ENCODE measurements at regions not wholly inside any gene's neighbourhood (a gene's known extent, or its start where the extent isn't known, plus 50 kb on each side); places are given as distances from the start of the nearest gene placed in this dataset.

DNA sequence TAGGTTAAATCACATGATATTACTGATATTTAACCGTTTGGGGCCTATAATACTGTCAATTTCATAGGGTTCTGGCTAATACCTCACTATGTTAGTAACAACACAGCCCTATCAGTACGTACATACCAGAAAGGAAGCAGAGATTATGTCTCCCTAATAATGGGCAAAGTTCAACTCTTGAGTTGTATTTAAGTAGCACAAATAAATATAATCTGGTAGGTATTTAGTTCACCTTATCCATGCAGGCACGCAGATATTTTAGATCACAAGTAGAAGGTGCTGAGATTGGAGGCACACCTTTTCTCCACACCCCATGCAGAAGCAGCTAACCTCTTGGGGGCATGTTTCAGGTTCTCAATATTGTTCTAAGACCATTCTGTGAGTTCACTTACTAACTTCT lies 118.9 kb downstream of the IRS1 start:
- H3K36me3 ChIP-seq = no peaks in the 10 kb centered on the region
- TF ChIP-seq, protein P1, sequence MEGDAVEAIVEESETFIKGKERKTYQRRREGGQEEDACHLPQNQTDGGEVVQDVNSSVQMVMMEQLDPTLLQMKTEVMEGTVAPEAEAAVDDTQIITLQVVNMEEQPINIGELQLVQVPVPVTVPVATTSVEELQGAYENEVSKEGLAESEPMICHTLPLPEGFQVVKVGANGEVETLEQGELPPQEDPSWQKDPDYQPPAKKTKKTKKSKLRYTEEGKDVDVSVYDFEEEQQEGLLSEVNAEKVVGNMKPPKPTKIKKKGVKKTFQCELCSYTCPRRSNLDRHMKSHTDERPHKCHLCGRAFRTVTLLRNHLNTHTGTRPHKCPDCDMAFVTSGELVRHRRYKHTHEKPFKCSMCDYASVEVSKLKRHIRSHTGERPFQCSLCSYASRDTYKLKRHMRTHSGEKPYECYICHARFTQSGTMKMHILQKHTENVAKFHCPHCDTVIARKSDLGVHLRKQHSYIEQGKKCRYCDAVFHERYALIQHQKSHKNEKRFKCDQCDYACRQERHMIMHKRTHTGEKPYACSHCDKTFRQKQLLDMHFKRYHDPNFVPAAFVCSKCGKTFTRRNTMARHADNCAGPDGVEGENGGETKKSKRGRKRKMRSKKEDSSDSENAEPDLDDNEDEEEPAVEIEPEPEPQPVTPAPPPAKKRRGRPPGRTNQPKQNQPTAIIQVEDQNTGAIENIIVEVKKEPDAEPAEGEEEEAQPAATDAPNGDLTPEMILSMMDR (IDR thresholded peaks at IDR 0.05) = no peak

DNA sequence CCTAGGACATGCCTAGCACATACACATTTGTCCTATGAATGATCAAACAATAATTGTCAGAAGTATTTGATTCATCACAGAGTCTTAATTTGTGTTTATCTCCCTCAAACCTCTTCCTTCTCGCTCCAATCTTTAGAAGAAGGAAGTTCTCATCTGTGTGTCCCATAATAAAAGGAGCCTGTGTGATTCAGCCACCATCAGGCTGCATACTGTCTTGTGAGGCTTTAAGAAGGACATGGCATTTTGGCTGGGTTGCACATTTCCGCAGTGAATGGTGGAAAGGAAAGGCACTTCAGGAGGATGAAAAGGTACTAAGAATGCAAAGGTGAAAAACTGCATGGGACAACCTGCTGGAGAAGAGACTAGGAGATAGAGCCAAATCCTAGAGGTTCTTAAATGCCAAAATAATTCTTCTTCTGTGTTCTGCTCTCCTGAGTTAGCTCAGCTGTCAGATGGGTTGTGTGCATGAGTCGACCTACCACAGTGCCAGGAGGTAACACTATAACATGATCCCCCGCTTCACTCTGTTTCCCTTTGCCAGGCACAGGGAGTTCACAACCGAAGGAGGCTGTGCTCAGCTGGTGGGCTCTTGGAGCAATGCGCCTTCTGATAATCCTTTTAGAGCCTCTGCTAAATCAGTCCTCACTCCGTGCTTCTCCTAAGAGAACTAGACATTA lies 120.1 kb downstream of the IRS1 start:
- no peaks in the 10 kb centered on the region for H3K4me1 ChIP-seq
- no peak overlapping the region for H3K27ac ChIP-seq
- H3K9me3 ChIP-seq = no peaks in the 10 kb centered on the region
- TF ChIP-seq, protein P1 (IDR thresholded peaks at IDR 0.05) = no peak
- no peaks in the 10 kb centered on the region for H3K27me3 ChIP-seq
- intact Hi-C loops (cut with DNase I; ENCODE audit: low total_unique reads) = no loop called here
- H3K36me3 ChIP-seq = no peaks in the 10 kb centered on the region
- H3K4me3 ChIP-seq = no peak overlapping the region
- no peak for DNase-seq

More for the DNA sequence above, 118.9 kb downstream of the IRS1 start:
- no peaks in the 10 kb centered on the region for H3K4me1 ChIP-seq
- H3K4me3 ChIP-seq = no peak overlapping the region
- no peak overlapping the region for H3K27ac ChIP-seq
- intact Hi-C loops (cut with DNase I; ENCODE audit: low total_unique reads) = no loop called here
- H3K27me3 ChIP-seq = no peaks in the 10 kb centered on the region
- no peaks in the 10 kb centered on the region for H3K9me3 ChIP-seq
- DNase-seq = no peak

DNA sequence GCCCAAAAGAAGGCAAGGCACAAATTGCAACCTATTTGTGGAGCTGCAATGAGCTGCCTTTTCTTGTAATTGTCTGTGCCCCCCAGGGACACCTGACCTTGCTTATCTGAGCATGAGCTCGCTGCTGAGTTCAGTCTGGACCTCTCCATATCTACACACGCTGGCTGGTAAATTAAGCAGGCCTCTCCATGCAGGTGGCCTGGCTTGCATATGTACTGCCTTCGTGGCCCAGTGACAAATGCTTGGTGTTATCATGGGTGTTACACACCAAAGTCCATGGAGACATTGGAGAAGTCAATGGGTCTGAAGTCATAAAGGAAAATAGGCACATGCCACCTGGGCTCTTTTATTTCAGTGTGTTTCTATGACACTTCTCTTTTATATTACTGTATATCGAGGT lies 121.2 kb downstream of the IRS1 start:
- intact Hi-C loops (cut with DNase I; ENCODE audit: low total_unique reads) = no loop called here
- TF ChIP-seq, protein P1 (IDR thresholded peaks at IDR 0.05) = no peak
- no peak overlapping the region for H3K27ac ChIP-seq
- no peaks in the 10 kb centered on the region for H3K27me3 ChIP-seq
- H3K36me3 ChIP-seq = no peaks in the 10 kb centered on the region
- no peaks in the 10 kb centered on the region for H3K9me3 ChIP-seq
- peaks cover 0 to 3% (median 0%) of the 10 kb centered on the region in 4 donors for H3K4me1 ChIP-seq
- no peak overlapping the region for H3K4me3 ChIP-seq
- no peak for DNase-seq

- DNase-seq = no peak
- no peak overlapping the region for H3K4me3 ChIP-seq
- intact Hi-C loops (cut with DNase I; ENCODE audit: low total_unique reads) = no loop called here
- H3K36me3 ChIP-seq = no peaks in the 10 kb centered on the region
- no peaks in the 10 kb centered on the region for H3K27me3 ChIP-seq
- H3K27ac ChIP-seq = no peak overlapping the region
- peaks cover 0 to 6% (median 0%) of the 10 kb centered on the region in 4 donors for H3K4me1 ChIP-seq
- TF ChIP-seq, protein P1 (IDR thresholded peaks at IDR 0.05) = no peak
- no peaks in the 10 kb centered on the region for H3K9me3 ChIP-seq
These were observed 122.5 kb downstream of the IRS1 start for GRCh38 chr2:226677080-226677479.

DNA sequence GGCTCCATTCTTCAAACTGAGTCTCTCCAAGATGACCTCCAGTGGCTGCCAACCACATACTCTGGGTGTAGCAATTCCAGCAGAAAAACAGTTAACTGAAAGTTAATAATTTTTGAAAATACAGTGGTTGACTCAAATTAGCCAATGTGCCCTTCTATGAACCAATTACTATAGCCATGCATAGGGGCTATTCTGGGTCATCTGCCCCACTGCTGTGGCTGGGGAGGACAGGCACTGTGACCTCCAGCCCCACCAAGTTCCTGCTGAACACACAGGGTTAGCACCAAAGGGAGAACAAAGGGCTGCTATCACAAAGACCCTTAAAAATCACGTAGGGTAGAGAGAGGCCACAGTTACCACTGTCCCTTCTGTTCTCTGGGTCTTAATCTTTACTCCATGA lies 123.0 kb downstream of the IRS1 start:
- intact Hi-C loops (cut with DNase I; ENCODE audit: low total_unique reads) = no loop called here
- H3K27ac ChIP-seq = no peak overlapping the region

More for the DNA sequence above, 123.0 kb downstream of the IRS1 start:
- H3K4me1 ChIP-seq = peaks cover 0 to 6% (median 0%) of the 10 kb centered on the region in 4 donors
- DNase-seq = no peak
- H3K36me3 ChIP-seq = no peaks in the 10 kb centered on the region
- H3K9me3 ChIP-seq = no peaks in the 10 kb centered on the region
- no peak overlapping the region for H3K4me3 ChIP-seq
- TF ChIP-seq, protein P1 (IDR thresholded peaks at IDR 0.05) = no peak
- no peaks in the 10 kb centered on the region for H3K27me3 ChIP-seq
